Mesothelial cell of epicardium (in vitro differentiated cells): ENCODE measurements at regions not wholly inside any gene's neighbourhood (a gene's known extent, or its start where the extent isn't known, plus 50 kb on each side); places are given as distances from the start of the nearest gene placed in this dataset.

Source experiments
- DNase-seq, 2 experiments: peaks; one replicate each; pipeline ENCODE4 v3.0.0; 2021; ENCODE audit warnings: low spot score in 2 of 2; ENCODE audit not compliant: unreplicated experiment in 2 of 2
- H3K27ac Mint-ChIP-seq: 2 replicates; pipeline ENCODE4 v1.8.0; 2021; ENCODE audit warnings: mixed read lengths
- H3K27me3 Mint-ChIP-seq: 2 replicates; pipeline ENCODE4 v1.8.0; 2021; ENCODE audit warnings: low read depth, mixed read lengths
- H3K36me3 Mint-ChIP-seq: 2 replicates; pipeline ENCODE4 v1.8.0; 2021; ENCODE audit warnings: mixed read lengths
- H3K4me1 Mint-ChIP-seq: 2 replicates; pipeline ENCODE4 v1.8.0; 2021; ENCODE audit warnings: mixed read lengths
- H3K4me3 Mint-ChIP-seq: 2 replicates; pipeline ENCODE4 v1.8.0; 2021; ENCODE audit warnings: mild to moderate bottlenecking, moderate library complexity, mixed read lengths
- H3K9me3 Mint-ChIP-seq: 2 replicates; pipeline ENCODE4 v1.8.0; 2021; ENCODE audit warnings: mixed read lengths
- CTCF ChIP-seq: fragments of 200-600 bp; sonication (generic); IDR thresholded peaks from one replicate; pipeline ENCODE4 v1.5.0; 2021; ENCODE audit warnings: antibody characterized with exemption; ENCODE audit not compliant: unreplicated experiment

- H3K27me3 Mint-ChIP-seq = no peaks in the 10 kb centered on the region
- no peak for TF ChIP-seq CTCF
- no peaks in the 10 kb centered on the region for H3K36me3 Mint-ChIP-seq
- peaks cover 6% of the 10 kb centered on the region for H3K4me1 Mint-ChIP-seq
- H3K27ac Mint-ChIP-seq = no peak overlapping the region
- H3K4me3 Mint-ChIP-seq = no peak overlapping the region
- DNase-seq = no peak
- no peaks in the 10 kb centered on the region for H3K9me3 Mint-ChIP-seq
Observed at GRCh38 chr6:81086991-81087390, 665.5 kb downstream of the TENT5A start.

- H3K36me3 Mint-ChIP-seq = no peaks in the 10 kb centered on the region
- DNase-seq = no peak
Observed at GRCh38 chr6:81085431-81085790, 667.1 kb downstream of the TENT5A start.

DNA sequence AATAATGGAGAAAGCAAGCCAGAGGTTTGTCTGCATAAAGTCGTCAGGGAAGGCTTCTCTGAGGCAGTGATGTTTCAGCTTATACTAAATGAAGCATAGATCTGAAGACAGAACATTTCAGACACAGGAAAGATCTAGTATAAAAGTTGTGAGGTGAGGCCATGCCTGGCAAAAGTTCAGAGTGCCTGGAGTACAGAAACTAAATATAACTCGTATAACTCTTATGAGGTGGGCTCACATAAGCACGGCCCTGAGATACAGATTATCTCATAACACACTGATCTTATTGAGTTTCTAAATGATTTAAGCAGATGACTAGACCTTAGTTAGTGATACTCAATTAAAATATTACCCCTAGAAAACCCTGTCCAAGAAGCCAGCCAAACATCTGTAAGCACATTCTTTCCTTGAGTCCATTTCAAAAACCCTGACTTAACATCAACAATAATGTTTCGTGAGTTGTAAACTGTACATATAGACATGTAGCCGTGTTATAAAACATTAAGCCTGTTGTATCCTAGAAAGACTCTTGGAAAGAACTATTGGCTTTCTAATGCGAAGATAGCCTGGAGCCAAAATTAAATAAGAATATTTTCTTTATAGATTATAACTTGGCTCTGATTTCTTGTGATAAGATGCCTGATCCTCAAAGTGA is 667.6 kb downstream of the TENT5A start:
- Mint-ChIP-seq H3K36me3 (no peaks in the 10 kb centered on the region), H3K9me3 (no peaks in the 10 kb centered on the region)

More at GRCh38 chr6:81085431-81085790, 667.1 kb downstream of the TENT5A start:
- Mint-ChIP-seq H3K9me3 (no peaks in the 10 kb centered on the region), H3K4me3 (no peak overlapping the region), H3K4me1 (peaks cover 6% of the 10 kb centered on the region), H3K27me3 (no peaks in the 10 kb centered on the region), H3K27ac (no peak overlapping the region)
- TF ChIP-seq CTCF = no peak

GRCh38 chr6:81075974-81076373 is 676.5 kb downstream of the TENT5A start:
- H3K9me3 Mint-ChIP-seq = no peaks in the 10 kb centered on the region
- H3K36me3 Mint-ChIP-seq = no peaks in the 10 kb centered on the region
- no peak overlapping the region for H3K27ac Mint-ChIP-seq
- TF ChIP-seq CTCF = peak; percentile 32
- no peak for DNase-seq
- no peak overlapping the region for H3K4me3 Mint-ChIP-seq
- H3K4me1 Mint-ChIP-seq = peaks cover 3% of the 10 kb centered on the region
- peaks cover 1% of the 10 kb centered on the region for H3K27me3 Mint-ChIP-seq

More for the DNA sequence above, 667.6 kb downstream of the TENT5A start:
- peaks cover 6% of the 10 kb centered on the region for H3K4me1 Mint-ChIP-seq
- H3K4me3 Mint-ChIP-seq = no peak overlapping the region
- no peaks in the 10 kb centered on the region for H3K27me3 Mint-ChIP-seq
- H3K27ac Mint-ChIP-seq = peak overlapping the region; percentile 41
- TF ChIP-seq CTCF = no peak
- DNase-seq = no peak

DNA sequence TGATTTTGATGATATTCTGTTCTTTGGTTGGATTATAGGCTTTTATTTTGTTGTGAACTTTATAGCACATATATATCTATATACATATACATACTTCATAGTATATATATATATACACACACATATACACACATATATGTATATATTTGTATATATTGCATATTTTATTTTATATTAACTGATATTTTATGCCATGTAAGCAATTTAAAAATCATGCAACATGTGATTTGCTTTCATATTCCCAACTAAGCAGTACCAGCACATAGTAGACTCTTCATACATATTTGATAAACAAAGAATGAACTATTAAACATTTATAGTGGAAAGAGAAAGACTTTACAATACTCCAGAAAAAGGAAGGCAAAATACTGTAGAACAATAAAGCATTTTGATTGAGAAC is 679.2 kb downstream of the TENT5A start:
- Mint-ChIP-seq H3K4me1 (peaks cover 3% of the 10 kb centered on the region), H3K9me3 (no peaks in the 10 kb centered on the region), H3K4me3 (no peak overlapping the region), H3K27ac (no peak overlapping the region), H3K27me3 (peaks cover 1% of the 10 kb centered on the region), H3K36me3 (no peaks in the 10 kb centered on the region)
- DNase-seq = no peak
- no peak for TF ChIP-seq CTCF

DNA sequence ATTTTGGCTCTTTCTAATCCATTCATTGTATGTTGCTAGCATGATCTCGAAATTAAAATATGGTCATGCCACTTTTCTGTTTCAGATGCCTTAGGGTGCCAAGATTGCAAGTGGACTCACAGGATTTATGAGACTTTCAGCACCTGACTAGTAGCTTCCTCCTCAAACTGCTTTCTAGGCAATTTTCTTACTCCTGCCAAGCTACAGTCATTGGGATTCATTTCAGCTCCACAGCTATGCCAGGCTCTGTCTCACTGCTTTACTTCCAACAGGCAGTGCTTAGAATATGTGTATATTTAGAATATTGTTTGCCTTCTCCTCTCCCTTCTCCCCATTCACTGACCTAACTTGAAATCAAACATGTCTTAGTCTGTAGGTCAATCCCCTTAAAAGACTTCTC is 681.4 kb downstream of the TENT5A start:
- no peaks in the 10 kb centered on the region for H3K9me3 Mint-ChIP-seq
- no peak overlapping the region for H3K4me3 Mint-ChIP-seq
- no peak overlapping the region for H3K27ac Mint-ChIP-seq
- DNase-seq = no peak
- no peak for TF ChIP-seq CTCF
- peaks cover 1% of the 10 kb centered on the region for H3K27me3 Mint-ChIP-seq
- peaks cover 5% of the 10 kb centered on the region for H3K4me1 Mint-ChIP-seq
- H3K36me3 Mint-ChIP-seq = no peaks in the 10 kb centered on the region
